ENCODE measurements at regions not wholly inside any gene's neighbourhood (a gene's known extent, or its start where the extent isn't known, plus 50 kb on each side); places are given as distances from the start of the nearest gene placed in this dataset.

DNA sequence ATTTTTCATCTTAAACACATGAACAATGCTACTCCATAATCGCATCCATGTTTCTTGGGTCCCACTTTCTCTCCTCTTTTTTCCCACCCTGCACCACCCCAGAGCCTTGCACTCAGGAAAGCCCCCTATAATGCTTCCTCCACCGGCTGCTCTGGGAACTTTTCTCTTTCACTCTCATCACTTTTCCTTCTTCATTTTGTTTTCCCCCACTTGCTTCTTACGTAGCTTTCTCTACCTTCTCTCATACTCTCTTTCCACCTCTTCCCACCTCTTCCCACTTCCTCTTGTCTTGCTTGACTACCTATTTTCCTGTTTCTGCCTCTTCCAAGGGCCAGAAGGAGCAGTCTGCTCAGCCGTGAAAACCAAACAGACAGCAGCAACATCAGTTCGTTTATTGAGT, 229.5 kb upstream of the RHOBTB1 start:
- TF ChIP-seq, protein P1, sequence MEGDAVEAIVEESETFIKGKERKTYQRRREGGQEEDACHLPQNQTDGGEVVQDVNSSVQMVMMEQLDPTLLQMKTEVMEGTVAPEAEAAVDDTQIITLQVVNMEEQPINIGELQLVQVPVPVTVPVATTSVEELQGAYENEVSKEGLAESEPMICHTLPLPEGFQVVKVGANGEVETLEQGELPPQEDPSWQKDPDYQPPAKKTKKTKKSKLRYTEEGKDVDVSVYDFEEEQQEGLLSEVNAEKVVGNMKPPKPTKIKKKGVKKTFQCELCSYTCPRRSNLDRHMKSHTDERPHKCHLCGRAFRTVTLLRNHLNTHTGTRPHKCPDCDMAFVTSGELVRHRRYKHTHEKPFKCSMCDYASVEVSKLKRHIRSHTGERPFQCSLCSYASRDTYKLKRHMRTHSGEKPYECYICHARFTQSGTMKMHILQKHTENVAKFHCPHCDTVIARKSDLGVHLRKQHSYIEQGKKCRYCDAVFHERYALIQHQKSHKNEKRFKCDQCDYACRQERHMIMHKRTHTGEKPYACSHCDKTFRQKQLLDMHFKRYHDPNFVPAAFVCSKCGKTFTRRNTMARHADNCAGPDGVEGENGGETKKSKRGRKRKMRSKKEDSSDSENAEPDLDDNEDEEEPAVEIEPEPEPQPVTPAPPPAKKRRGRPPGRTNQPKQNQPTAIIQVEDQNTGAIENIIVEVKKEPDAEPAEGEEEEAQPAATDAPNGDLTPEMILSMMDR (conservative IDR thresholded peaks at IDR 0.05 in 1 of 2, IDR thresholded peaks at IDR 0.05 in 1 of 2; ENCODE audit: low read depth in 1 of 2, low read length in 2 of 2), result no peak
- no peak for TF ChIP-seq EZH2 (IDR thresholded peaks at IDR 0.05; ENCODE audit: low read length, missing control alignments)

Data from fibroblast of lung (primary cell).